ENCODE measurements at regions not wholly inside any gene's neighbourhood (a gene's known extent, or its start where the extent isn't known, plus 50 kb on each side); places are given as distances from the start of the nearest gene placed in this dataset.

GRCh38 chr18:35828591-35828990 is 143.9 kb upstream of the RMP24 start:
- FAIRE-seq, result no peak
- TF ChIP-seq SRF (IDR thresholded peaks at IDR 0.05; ENCODE audit: low read depth in 2 of 2, low read length in 2 of 2), result no peak
- TF ChIP-seq NR2C1 (IDR thresholded peaks at IDR 0.05), result no peak
- no peak for TF ChIP-seq JUND (IDR thresholded peaks at IDR 0.05; ENCODE audit: low read depth, low read length)
- TF ChIP-seq, protein P1, sequence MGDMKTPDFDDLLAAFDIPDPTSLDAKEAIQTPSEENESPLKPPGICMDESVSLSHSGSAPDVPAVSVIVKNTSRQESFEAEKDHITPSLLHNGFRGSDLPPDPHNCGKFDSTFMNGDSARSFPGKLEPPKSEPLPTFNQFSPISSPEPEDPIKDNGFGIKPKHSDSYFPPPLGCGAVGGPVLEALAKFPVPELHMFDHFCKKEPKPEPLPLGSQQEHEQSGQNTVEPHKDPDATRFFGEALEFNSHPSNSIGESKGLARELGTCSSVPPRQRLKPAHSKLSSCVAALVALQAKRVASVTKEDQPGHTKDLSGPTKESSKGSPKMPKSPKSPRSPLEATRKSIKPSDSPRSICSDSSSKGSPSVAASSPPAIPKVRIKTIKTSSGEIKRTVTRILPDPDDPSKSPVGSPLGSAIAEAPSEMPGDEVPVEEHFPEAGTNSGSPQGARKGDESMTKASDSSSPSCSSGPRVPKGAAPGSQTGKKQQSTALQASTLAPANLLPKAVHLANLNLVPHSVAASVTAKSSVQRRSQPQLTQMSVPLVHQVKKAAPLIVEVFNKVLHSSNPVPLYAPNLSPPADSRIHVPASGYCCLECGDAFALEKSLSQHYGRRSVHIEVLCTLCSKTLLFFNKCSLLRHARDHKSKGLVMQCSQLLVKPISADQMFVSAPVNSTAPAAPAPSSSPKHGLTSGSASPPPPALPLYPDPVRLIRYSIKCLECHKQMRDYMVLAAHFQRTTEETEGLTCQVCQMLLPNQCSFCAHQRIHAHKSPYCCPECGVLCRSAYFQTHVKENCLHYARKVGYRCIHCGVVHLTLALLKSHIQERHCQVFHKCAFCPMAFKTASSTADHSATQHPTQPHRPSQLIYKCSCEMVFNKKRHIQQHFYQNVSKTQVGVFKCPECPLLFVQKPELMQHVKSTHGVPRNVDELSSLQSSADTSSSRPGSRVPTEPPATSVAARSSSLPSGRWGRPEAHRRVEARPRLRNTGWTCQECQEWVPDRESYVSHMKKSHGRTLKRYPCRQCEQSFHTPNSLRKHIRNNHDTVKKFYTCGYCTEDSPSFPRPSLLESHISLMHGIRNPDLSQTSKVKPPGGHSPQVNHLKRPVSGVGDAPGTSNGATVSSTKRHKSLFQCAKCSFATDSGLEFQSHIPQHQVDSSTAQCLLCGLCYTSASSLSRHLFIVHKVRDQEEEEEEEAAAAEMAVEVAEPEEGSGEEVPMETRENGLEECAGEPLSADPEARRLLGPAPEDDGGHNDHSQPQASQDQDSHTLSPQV (IDR thresholded peaks at IDR 0.05), result no peak
- TF ChIP-seq REST (IDR thresholded peaks at IDR 0.05; ENCODE audit: low read depth, low read length), result no peak
- TF ChIP-seq EGR1 (IDR thresholded peaks at IDR 0.05; ENCODE audit: borderline replicate concordance in 1 of 2, low read depth in 2 of 2, low read length in 2 of 2), result no peak
- no peak for TF ChIP-seq IRF3 (IDR thresholded peaks at IDR 0.05)
- no peak for TF ChIP-seq HCFC1 (IDR thresholded peaks at IDR 0.05; ENCODE audit: low read length)
- TF ChIP-seq BCL11A (IDR thresholded peaks at IDR 0.05; ENCODE audit: low read depth, low read length), result no peak
- no peak for TF ChIP-seq E4F1 (IDR thresholded peaks at IDR 0.05; ENCODE audit: borderline replicate concordance, partially characterized antibody)
- no peak for TF ChIP-seq SPI1 (IDR thresholded peaks at IDR 0.05; ENCODE audit: borderline replicate concordance, insufficient read depth, low read depth, low read length)
- Histone ChIP-seq H3K27ac (ENCODE audit: control insufficient read depth, insufficient read depth) (no peak overlapping the region), H3K4me1 (ENCODE audit: control insufficient read depth, insufficient read depth, low read length) (no peaks in the 10 kb centered on the region), H3K9me3 (replicated peaks; ENCODE audit: control insufficient read depth, insufficient read depth, low read length) (peaks cover 9% of the 10 kb centered on the region; the same call in 2 of the 3 replicates), H3K36me3 (ENCODE audit: control insufficient read depth in 2 of 2, insufficient read depth in 2 of 2, low read length in 1 of 2) (no peaks in the 10 kb centered on the region), H3K4me3 (no peak overlapping the region), H3K4me2 (ENCODE audit: control insufficient read depth, insufficient read depth) (no peak overlapping the region), H3K27me3 (replicated peaks in 1 of 2; ENCODE audit: control insufficient read depth in 2 of 2, insufficient read depth in 2 of 2, low read length in 1 of 2) (no peaks in the 10 kb centered on the region), H3K79me2 (ENCODE audit: control insufficient read depth, insufficient read depth, low read length) (no peaks in the 10 kb centered on the region), H4K20me1 (ENCODE audit: control insufficient read depth, insufficient read depth) (no peaks in the 10 kb centered on the region), H2AFZ (ENCODE audit: control insufficient read depth, low read depth, low read length) (no peak overlapping the region), H3K9ac (ENCODE audit: control insufficient read depth, insufficient read depth, low read length) (no peak overlapping the region)
- SMC1A ChIA-PET (ENCODE audit: uncharacterized antibody, unreplicated experiment), result interaction anchor here (0.9 to 1.1 kb wide), 2 partner anchors 33 to 114 kb away, joined by 3 to 4 read pairs; no protein-coding TSS in a partner anchor
- ATAC-seq, result no peak
- RAD21 ChIA-PET (ENCODE audit: unreplicated experiment), result no interaction called here
- POLR2A ChIA-PET, result no interaction called here
- CTCF ChIA-PET, result interaction anchor here (1.1 to 1.2 kb wide), 2 partner anchors 9 to 122 kb away, joined by 3 read pairs; no protein-coding TSS in a partner anchor
- 52% methylated on average over 2 of the region's 2 CpGs for WGBS (ENCODE audit: insufficient coverage, insufficient replicate concordance, low lambda C conversion rate, missing lambda C conversion rate)
- intact Hi-C loops (cut with micrococcal nuclease; ENCODE audit: unreplicated experiment), result no loop called here
- in situ Hi-C loops (cut with MboI), result no loop called here
- DNase-seq (ENCODE audit: low read depth, low spot score), result no peak
- BruUV-seq (replicated peaks), result no TSS peak
